ENCODE measurements at regions not wholly inside any gene's neighbourhood (a gene's known extent, or its start where the extent isn't known, plus 50 kb on each side); places are given as distances from the start of the nearest gene placed in this dataset.

DNA sequence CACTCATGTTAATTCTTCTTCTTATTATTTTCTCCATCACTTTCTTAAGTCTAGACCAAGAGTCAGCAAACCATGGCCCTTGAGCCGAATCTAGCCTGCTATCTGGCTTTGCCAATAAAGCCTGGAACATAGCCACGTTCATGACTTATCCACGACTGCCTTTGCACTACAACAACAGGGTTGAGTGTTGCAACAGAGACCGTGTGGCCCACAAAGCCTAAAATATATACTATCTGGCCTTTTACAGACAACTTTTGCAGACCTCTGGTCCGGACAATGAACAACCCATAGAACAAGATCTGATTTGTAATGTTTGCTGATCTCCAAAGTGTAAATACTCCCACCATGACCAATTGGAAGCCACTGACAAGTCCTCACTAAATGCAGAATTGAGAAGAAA, 140.5 kb upstream of the CDYL start:
- TF ChIP-seq SIN3A (IDR thresholded peaks at IDR 0.05; ENCODE audit: borderline replicate concordance, insufficient read depth, low read length) (no peak), TAF1 (IDR thresholded peaks at IDR 0.05; ENCODE audit: borderline replicate concordance, insufficient read depth, low read length) (no peak), FOXP2 (optimal IDR thresholded peaks at IDR 0.05; ENCODE audit: borderline replicate concordance, extremely low read depth, extremely low read length, insufficient read depth) (no peak), POLR2AphosphoS5 (IDR thresholded peaks at IDR 0.05; ENCODE audit: low read depth, low read length) (no peak)
- TF ChIP-seq, protein P1, sequence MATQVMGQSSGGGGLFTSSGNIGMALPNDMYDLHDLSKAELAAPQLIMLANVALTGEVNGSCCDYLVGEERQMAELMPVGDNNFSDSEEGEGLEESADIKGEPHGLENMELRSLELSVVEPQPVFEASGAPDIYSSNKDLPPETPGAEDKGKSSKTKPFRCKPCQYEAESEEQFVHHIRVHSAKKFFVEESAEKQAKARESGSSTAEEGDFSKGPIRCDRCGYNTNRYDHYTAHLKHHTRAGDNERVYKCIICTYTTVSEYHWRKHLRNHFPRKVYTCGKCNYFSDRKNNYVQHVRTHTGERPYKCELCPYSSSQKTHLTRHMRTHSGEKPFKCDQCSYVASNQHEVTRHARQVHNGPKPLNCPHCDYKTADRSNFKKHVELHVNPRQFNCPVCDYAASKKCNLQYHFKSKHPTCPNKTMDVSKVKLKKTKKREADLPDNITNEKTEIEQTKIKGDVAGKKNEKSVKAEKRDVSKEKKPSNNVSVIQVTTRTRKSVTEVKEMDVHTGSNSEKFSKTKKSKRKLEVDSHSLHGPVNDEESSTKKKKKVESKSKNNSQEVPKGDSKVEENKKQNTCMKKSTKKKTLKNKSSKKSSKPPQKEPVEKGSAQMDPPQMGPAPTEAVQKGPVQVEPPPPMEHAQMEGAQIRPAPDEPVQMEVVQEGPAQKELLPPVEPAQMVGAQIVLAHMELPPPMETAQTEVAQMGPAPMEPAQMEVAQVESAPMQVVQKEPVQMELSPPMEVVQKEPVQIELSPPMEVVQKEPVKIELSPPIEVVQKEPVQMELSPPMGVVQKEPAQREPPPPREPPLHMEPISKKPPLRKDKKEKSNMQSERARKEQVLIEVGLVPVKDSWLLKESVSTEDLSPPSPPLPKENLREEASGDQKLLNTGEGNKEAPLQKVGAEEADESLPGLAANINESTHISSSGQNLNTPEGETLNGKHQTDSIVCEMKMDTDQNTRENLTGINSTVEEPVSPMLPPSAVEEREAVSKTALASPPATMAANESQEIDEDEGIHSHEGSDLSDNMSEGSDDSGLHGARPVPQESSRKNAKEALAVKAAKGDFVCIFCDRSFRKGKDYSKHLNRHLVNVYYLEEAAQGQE (IDR thresholded peaks at IDR 0.05; ENCODE audit: insufficient read depth in 1 of 2, low read depth in 2 of 2, low read length in 2 of 2) = no peak

DNA sequence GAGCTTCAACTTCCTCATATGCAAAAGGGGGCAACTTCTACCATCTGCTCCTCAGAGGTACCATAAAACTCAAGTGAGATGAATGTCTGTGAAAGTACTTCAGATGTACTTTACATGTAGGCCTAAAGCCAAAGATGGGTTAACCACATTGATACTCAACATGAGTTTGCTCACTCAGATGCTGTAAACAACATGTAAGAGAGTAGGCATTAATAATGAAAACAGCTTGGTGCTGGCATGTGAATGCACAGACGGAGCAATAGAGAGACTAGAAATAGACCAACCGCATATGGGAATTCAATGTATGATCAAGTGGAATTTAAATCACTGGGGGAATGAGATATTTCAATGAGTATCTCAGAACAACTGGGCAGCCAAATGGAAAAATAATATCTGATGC, 143.8 kb upstream of the CDYL start:
- TF ChIP-seq TAF1 (IDR thresholded peaks at IDR 0.05; ENCODE audit: borderline replicate concordance, insufficient read depth, low read length) (no peak), SIN3A (IDR thresholded peaks at IDR 0.05; ENCODE audit: borderline replicate concordance, insufficient read depth, low read length) (no peak), POLR2AphosphoS5 (IDR thresholded peaks at IDR 0.05; ENCODE audit: low read depth, low read length) (no peak), FOXP2 (optimal IDR thresholded peaks at IDR 0.05; ENCODE audit: borderline replicate concordance, extremely low read depth, extremely low read length, insufficient read depth) (no peak)
- TF ChIP-seq, protein P1 (IDR thresholded peaks at IDR 0.05; ENCODE audit: insufficient read depth in 1 of 2, low read depth in 2 of 2, low read length in 2 of 2) = no peak

DNA sequence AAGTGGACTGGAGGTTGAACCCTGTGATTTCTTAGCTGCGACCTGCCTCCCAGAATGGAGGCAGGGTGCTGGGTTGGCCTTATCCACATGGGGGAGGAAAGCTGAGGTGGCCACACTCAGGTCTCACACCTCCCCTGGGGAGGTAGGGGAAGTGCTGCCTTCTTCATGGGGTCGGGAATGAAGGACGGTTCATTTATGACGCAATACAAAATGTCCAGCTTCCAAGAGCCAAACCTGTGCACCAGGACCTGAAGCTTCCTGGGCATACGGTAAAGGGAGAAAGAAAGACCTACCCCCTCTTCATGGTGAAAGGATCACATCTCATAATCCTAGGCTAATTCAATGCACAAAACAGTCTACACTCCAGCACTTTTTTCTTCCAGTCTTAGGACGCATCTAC, 150.6 kb upstream of the CDYL start:
- TF ChIP-seq, protein P1 (IDR thresholded peaks at IDR 0.05; ENCODE audit: insufficient read depth in 1 of 2, low read depth in 2 of 2, low read length in 2 of 2) = no peak
- TF ChIP-seq TAF1 (IDR thresholded peaks at IDR 0.05; ENCODE audit: borderline replicate concordance, insufficient read depth, low read length) = no peak
- TF ChIP-seq SIN3A (IDR thresholded peaks at IDR 0.05; ENCODE audit: borderline replicate concordance, insufficient read depth, low read length) = no peak
- TF ChIP-seq FOXP2 (optimal IDR thresholded peaks at IDR 0.05; ENCODE audit: borderline replicate concordance, extremely low read depth, extremely low read length, insufficient read depth) = no peak
- TF ChIP-seq POLR2AphosphoS5 (IDR thresholded peaks at IDR 0.05; ENCODE audit: low read depth, low read length) = no peak

DNA sequence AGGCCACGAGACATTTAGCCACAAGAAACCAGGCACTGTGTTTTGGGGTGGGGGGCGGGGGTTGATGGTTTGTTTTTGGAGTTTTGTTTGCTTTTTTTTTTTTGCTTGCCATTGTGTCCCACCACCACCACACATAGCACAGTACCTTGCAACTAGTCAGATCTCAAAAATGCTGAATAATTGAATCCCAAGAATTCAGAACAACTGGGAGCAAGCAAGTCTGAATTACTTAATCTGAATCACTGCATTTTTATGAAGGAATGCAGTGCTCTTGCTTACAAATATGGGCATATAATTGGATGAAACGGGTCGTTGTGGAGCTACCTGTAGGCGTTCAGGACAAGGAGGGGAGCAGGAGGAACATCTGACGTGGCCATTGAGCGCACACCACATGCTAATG, 151.5 kb upstream of the CDYL start:
- TF ChIP-seq SIN3A (IDR thresholded peaks at IDR 0.05; ENCODE audit: borderline replicate concordance, insufficient read depth, low read length) (no peak), FOXP2 (optimal IDR thresholded peaks at IDR 0.05; ENCODE audit: borderline replicate concordance, extremely low read depth, extremely low read length, insufficient read depth) (no peak), TAF1 (IDR thresholded peaks at IDR 0.05; ENCODE audit: borderline replicate concordance, insufficient read depth, low read length) (no peak), POLR2AphosphoS5 (IDR thresholded peaks at IDR 0.05; ENCODE audit: low read depth, low read length) (no peak)
- TF ChIP-seq, protein P1 (IDR thresholded peaks at IDR 0.05; ENCODE audit: insufficient read depth in 1 of 2, low read depth in 2 of 2, low read length in 2 of 2) = no peak

All from PFSK-1 (cell line).